Erythroblast (primary cell): ENCODE measurements at regions not wholly inside any gene's neighbourhood (a gene's known extent, or its start where the extent isn't known, plus 50 kb on each side); places are given as distances from the start of the nearest gene placed in this dataset.

ENCODE experiments used
- GATA1 ChIP-seq: IDR thresholded peaks from 2 replicates; pipeline ENCODE4 v1.6.1; 2011; ENCODE audit warnings: low read depth, mild to moderate bottlenecking, control low read depth, low read length, moderate library complexity
- POLR2A ChIP-seq: IDR thresholded peaks from 2 replicates; pipeline ENCODE4 v1.6.1; 2011; ENCODE audit warnings: mild to moderate bottlenecking, low read length

GRCh38 chr16:77669057-77669456, 53.3 kb upstream of the NUDT7 start:
- no peak for TF ChIP-seq POLR2A
- TF ChIP-seq GATA1: no peak
